NCI-H226 (cell line): ENCODE measurements at regions not wholly inside any gene's neighbourhood (a gene's known extent, or its start where the extent isn't known, plus 50 kb on each side); places are given as distances from the start of the nearest gene placed in this dataset.
A peak's percentile ranks its signal among the peaks of the same experiment; 100 is the strongest.

ENCODE experiments used
- DNase-seq: peaks from one replicate; pipeline ENCODE4 v3.0.0-alpha.2; 2015

DNA sequence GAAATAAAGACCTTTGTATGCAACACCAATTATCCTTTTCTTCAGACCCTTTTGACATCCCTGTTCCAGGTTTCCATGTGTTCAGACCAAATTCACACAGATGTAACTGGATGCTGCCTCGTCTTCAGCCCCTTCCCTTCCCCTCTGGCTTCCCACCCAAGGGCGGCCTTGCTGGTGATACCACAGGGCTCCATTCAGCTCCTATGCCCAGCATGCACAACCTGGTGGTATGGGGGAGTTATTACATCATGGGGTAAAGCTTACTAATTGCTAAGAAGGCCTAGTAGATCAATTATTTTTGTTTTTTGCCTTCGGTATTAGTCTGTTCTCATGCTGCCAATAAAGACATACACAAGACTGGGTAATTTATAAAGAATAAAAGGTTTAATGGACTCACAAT lies 317.0 kb upstream of the CXXC4 start:
- no peak for DNase-seq

DNA sequence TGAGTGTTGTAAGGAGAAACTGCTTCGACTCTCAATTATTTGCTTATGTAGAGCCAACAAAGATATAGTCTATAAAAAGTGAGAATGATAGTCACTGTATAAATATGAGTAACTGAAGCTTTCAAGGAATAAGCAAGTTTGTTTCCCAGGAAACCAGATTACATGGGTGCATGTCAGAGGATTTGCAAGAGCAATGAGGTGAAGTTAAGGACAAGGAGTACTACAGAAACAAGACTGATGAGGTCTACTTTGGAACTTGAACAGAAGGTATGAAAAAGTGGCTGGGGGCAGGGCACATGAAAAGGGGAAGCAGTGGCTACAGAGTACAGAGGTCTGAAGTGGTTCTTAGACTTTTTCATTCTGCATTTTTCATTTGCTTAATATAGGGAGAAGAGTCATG lies 321.0 kb upstream of the CXXC4 start:
- no peak for DNase-seq

DNA sequence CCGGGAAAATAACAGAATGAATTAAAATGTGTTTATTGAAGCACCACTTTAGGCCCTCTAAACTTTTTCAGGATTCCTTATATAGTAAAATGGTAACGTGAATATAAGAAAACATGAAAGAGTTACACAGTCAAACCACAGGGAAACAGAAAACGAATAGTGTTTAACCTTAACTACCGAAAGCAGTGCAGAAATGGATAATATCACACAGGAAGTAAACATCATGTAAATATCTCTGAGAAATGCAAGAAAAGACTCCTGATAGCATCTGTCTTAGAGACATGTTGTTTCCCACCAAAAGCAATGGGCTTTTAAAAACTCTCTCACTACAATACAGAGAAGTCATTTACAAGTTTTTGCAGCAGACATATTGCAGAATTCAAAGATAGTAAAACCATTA lies 323.9 kb upstream of the CXXC4 start:
- no peak for DNase-seq

DNA sequence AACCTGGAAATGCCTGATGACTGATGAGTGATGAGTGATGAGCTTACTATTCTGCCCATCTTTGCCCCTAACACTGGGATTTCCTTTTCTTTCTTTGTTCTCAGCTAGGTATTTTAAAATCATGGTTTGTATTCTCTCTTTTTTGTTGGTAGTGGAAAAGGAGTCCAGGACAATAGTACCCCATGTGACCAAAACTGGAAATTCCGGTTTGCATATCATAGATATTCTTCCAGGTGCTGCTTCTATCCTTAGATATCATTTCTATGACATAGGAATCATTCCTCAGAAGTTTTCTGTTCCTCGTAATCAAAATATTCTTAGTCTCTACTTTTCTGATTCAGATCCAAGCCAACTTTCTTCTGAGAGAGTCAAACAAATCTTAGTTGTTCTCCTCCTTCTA lies 320.5 kb upstream of the TET2 start:
- no peak for DNase-seq

DNA sequence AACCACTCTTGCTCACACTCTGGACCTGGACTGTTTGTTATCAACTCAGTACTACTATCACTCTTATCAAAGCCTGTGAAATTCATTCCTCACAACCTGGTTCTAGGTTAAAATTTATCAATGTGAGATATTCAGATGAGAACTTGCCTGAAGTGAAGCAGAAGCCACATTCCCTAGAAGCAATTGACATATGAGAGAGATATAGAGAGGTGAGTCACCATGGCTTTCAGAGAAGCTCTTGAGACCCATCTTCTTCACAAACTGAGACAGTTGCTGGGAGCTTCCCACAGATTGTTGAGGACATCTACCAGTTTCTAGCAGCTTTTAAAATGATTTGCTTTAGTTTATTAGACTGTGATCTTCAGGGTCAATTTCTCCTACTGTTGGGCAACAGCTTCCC lies 316.9 kb upstream of the TET2 start:
- no peak for DNase-seq

DNA sequence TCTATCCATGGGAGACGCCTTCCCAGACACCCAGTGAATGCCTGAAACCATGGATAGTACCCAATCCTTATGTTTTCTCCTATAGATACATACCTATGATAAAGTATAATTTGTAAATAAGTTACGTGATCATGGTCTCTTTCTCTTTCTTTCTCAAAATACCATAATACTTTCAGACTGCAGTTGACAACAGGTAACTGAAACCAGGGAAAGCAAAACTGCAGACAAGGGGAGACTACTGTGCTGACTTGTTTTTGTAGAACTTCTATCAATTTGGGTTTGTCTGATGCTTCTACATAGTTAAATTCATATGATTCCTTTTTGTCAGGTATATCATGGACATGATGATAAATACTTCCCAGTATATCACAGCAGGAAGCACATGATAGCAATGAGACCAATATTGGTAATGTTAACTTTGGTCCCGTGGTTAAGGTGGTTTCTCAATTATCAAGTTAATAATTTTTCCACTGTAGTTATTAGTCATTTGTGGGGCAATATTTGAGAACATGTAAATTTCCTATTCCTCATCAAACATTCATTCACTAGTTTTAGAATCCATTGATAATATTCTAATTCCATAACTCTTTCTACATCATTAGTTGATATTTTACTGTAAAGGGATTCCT lies 298.0 kb upstream of the TET2 start:
- no peak for DNase-seq

DNA sequence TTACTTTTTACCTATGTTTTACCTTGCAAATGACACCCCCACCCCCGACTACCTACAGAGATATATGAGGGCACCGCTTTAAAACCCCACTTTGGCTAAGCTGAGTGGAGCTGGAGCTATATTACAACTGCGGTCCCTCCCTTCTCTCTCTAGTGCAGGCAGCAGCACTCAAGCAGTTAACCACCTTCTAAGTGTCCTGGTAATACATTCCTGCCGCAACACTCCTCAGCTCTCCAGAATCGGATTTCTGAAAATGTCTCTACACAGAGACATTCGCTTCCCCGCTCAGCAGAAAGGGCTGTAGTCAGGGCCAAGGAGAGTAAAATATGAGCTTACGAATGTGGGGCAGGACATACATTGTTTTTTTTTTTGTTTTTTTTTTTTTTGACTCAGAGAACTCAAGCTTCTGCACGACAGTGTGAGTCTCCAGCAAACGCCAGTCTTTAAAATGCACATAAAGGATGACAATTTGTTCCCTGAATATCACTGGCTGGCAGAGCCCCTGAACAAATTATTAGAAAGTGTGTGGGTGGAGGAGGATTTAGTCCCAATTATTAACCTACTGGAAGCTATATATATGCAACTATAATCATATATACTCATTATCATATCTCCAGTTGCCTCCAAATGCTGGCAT lies 287.0 kb upstream of the TET2 start:
- no peak for DNase-seq

DNA sequence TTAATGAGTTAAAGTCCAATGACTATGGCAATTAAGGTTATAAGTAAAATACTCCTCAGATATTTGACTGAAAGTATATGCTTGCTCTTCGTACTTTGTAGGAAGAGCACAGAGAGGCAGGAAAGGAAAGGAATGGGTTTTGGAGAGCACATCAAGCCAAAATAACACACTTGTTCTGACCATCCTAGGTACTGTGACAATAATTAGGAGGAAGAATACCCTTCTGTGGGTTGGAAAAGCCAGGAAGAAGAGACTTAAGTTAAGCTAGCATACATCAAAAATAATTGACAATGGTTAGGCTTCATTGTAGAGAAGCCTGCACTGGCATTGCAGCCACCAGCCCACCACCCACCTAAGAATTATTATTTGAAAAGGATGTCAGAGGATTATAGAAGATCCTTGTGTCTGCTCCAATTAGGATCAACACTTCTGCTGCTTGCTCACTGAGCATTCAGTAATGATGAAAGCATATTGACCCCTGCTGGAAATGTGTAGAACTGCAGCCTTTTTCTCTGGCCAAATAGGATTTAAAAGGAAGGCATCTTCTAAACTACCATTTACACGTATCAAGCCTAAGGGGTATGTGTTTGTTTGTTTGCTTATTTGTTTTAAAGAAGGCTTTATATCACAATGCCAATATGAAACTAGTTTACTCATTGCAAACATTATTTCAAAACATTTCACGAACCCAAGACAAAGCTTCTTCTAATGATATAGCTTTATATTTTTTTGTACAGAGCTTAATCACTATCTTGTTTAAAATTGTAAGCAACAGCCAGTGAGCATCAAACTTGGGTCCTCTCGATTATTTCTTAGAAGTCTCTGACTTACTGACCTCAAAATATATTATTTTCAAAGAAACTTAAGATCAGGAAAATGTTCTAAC lies 286.2 kb upstream of the TET2 start:
- DNase-seq, result peak; percentile 46

DNA sequence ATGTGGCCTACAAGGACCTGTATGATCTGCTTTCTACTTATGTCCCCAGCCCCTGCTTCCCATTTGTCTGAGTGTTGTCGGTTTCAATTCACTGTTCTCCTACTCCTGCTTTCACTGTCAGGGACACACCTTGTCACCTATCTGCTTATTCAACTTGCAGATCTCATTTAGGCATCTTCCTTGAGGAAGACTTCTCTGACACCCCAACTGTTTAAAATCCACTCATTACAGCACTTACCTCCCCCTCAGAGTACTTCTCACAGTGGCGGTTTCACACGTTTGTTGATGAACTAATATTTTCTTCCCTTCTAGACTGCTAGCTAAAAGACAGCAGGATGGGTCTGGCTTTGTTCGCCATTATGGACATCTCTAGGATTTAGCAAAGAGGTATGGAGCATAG lies 279.9 kb upstream of the TET2 start:
- no peak for DNase-seq

DNA sequence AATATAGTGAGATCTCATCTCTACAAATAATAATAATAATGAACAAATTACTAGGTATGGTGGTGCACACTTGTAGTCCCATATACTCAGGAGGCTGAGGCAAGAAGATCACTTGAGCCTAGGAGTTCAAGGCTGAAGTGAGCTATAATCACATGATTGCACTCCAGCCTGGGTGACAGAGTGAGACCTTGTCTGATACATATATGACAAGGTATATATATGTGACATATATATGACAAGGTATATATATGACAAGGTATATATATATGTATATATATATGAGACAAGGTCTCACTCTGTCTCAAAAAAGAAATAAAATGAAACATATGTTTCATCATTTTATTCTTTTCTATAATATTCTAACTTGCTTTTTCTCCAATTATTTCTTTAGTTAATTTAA lies 278.1 kb upstream of the TET2 start:
- no peak for DNase-seq

DNA sequence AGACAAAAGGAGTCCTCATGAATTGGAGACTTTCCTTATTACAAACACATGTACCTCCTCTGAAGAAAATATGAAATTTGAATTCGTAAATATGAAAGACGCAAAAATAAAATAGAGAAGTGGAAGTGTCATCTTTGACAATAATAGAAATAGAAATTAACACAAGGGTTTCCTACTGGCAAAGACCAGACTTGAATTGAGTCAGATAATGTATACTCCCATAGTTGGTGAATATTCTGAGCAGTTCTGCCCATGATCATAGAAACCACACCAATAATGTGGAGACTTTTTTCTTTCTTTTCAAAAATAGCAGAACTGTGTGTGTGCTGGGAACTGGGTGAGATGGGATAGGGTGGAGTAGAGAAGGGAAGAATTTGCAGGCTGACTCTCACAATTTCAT lies 277.7 kb upstream of the TET2 start:
- DNase-seq, result no peak

DNA sequence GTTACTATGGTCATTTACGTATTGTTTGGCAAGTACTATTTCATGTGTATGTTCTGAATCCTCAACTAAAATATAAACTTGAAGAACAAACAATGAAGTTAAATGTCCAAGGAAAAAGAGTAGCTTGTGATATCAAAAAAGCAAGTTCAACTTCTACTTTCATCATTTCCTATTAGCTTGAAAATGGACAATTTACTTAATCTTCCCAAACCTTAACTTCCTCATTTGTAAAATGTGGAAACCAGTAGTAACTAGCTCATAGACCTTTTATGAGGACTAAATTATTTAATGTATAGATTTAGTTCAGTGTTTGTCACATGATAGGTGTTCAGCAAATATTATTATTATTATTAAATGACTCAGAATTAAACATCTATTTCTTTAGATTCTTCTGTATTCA lies 276.8 kb upstream of the TET2 start:
- no peak for DNase-seq

DNA sequence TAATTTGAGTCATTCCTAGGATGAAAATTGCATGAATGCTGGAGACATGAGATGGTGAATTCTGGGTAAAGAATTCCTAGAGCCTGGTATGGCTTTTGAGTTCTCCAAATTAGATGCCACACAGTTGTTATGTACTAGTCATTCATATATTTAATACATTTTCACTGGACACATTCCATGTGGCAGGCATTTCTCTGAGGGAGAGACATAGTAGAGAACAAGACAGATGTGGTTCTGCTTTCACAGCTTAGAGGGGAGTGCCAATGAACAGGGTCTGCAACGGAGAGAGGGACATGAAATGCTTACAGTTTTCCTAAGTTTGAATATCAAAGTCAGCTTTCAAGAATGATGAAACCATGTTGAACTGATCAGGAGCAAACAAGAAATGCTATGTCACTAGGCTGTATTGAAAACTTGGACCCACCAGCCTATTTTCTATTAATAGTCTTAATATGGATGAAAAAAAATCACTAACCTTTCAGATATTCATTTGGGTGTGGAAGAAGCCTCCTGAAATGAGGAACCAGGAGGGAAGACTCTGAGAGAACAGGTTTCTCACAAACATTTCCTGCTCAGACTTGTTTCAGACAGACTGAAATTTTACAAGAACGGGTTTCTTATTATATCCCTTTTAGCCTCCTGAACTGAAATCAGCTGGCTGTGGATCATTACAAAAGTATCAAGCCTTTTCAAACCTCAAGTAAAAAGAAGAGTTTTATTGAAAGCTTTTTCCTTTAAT lies 276.0 kb upstream of the TET2 start:
- no peak for DNase-seq

DNA sequence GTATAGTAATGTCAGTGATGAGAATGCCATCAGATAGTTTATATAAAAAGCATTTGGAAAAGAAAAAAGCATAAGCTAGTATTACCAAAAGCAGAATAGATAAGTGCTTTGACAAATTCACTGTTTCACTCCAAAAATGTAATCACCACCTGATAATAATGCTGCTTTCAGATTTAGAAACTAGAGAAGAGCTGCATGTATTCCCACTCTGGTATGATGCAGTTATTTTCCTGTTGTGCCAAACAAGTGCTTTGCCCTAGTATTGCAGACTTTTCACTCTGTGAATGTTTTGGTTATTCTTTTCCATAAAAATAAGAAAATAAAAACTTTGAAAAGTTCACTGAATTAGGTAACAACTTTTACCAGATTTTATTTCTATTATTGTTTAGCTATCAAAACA lies 267.7 kb upstream of the TET2 start:
- DNase-seq, result no peak

DNA sequence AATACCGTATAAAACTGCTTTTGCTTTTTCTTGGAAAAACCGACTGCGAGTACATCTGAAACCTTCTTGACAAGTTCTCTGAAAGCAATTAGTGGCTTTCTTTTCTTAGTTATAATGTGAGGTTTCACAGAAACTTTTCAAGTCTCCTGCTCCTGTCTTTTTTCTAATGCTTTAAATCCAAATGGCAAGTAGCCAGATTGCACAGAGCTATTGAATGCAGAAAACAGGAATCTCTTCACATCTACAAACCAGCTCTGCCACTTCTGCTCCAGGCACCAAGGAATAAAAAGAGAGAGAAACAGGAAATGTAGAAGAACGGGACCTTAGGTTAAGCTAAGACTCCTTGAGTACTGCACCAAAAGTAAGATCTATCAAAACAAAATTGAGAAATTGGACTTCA lies 267.3 kb upstream of the TET2 start:
- DNase-seq, result no peak

DNA sequence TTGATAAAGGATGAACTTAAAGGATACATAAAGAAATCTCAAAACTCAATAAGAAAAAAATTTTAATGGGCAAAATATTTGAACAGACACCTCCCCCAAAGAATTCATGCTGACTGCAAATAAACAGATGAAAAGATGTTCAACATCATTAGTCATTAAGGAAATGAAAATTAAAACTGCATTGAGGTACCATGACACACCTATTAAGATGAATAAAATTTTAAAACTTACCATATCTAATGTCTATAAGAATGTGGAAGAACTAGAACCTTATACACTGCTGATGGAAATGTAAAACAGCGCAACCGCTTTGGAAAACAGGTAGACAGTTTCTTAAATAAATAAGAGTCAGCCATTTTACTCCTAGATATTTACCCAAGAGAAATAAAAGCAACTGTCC lies 266.8 kb upstream of the TET2 start:
- no peak for DNase-seq

DNA sequence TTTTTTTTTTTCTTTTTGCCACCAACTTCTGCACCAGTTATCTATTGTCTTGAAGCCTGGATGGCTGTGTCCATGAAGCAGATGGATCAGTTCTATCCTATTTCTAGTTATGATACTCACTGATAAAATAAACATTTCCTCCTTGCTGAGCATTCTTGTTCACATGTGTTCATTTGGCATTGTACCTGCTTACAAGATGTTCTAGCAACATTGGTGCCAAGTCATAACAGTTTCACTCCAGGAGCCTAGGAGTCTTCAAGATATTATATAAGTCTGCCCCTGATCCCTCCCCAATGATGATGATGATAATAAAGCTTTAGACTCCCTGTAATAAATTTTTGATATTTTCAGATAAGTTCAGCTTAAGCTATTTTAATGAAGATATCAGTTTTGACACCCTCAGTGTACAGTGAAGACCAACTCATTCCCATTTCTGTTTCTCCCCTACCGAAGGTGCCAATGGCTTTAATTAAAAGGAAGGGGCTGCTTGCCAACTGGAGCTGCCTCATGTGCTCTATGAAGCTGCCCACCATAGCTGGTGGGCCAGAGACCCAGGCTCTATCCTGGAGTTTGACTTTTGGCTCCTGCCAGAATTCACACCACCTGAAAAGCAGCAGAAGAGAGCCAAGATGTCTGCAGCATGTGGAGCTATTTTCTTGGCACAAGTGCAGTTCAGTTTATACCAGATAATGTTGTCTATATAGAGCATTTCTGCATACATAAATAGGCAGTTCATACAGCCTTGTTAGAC lies 265.4 kb upstream of the TET2 start:
- no peak for DNase-seq

DNA sequence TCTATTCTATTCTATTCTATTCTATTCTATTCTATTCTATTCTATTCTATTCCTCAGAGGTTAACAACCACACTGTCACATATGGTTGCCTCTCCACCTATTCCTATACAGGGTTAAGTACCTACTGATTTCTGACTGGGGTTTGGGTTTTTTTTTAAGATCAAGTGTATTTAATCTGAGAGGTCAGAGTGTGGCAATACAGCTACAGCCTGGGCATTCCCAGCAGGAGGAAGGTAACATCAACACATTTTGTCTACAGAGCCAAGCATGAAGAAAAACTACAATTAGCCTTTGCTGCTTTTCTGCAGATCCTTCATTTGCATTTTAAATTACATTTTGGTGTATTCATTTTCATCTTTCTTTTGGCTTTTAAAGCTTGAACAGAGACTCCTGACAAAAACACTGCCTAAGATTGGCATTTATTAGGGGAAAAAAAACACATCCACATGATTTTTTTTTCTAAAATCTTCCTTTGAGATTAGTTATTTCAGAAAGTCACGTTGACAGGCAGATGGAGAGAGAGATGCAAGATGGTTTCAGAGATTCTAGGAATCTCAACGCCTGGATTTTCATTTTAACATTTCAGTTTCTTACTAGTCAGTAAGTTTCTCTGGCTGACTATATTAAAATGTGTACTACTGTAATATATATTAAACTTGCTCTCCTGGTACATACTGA lies 255.9 kb upstream of the TET2 start:
- no peak for DNase-seq

DNA sequence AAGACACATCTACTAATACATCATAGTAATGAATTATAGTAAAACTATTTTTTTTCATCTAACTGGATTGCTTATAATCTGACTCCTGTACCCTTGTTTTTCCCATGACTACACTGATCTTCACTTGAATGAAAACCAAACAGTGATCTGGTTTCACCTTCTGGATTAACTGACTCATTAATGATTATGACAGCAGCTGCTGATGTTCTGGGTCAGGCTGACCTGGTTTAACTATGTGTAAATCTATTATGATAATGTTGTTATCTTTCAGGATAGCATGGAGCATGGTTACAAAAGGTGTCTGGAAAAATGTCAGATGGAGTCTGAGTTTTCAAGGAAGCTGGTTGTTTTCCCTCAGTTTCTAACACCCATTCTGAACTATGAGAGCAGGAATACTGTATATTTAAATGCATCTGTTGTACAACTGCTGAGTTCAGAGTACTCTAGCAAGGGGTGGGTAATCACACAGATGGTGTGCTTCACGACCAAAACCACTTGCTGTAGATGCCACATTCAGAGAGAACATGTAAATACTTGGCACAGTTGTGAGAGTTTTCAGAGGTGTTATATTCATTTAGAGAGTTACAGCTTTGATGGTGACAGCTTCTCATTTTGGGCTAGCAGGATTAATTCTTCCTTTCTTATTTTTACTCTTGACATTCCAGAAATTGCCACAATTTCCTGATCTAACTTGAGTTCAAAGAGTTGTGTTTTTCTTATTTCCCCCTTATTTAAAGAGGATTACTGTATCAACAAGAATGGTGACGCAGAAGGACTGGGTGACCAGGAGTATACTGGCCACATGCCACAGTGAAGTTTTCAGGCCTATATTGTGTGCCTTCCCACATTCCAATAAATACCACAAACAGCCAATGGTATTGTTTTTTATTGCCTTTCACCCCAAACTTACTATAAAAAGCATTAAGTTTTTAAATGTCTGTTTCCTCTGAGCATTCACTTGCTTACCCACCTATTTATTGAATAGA lies 249.7 kb upstream of the TET2 start:
- DNase-seq, result no peak

DNA sequence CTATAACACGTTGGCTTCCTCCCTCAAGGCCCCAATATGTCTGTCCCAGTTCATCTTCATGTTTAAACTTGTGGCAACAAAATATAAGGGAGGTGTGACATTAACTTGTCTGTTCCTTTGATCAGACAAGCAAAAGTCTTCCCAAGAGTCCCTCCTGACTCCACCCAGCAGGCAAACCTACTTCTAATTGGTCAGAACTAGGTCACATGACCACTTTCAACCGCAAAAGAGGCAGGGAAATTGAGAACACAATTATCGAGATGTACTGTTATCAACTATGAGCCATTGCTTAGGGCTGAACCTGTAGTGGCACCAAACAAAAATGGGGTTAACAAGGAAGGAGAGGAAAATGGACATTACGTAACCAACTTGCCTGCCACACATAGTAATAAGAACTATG lies 246.8 kb upstream of the TET2 start:
- DNase-seq, result no peak

DNA sequence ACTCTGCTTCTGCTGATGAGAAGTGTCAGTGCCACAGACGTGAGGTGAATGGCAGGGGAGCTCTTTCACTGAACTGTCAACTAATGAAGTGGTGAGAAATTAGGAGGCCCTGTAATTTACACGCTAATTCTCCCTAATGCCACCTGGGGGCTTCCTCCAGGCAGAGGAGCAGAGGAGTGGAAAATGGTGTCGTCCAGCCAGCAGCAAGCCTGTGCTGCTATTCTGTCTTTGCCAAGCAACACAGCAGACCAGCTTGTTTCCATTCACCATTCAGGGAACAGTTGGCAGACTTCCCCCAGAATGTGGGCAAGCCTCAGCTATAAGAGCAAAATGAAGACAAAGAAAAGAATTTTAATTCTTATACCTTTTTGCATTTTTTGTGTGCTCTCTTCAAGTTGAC lies 245.2 kb upstream of the TET2 start:
- DNase-seq, result no peak
